ENCODE measurements at regions not wholly inside any gene's neighbourhood (a gene's known extent, or its start where the extent isn't known, plus 50 kb on each side); places are given as distances from the start of the nearest gene placed in this dataset.

DNA sequence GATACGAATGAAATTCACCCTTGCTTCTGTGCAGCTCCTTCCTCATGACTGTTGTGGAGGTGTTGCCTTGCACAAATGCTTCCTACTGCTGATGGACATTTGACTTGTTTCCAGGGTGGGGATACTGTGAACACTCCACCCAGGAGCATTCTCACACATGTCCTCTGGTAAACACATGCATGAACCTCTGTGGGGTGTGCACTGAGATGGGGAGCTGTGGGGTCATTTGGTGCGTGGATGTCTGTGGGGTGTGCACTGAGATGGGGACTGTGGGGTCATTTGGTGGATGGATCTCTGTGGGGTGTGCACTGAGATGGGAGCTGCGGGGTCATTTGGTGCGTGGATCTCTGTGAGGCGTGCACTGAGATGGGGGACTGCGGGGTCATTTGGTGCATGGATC lies 72.9 kb upstream of the IRX4 start:
- TF ChIP-seq, protein P1, sequence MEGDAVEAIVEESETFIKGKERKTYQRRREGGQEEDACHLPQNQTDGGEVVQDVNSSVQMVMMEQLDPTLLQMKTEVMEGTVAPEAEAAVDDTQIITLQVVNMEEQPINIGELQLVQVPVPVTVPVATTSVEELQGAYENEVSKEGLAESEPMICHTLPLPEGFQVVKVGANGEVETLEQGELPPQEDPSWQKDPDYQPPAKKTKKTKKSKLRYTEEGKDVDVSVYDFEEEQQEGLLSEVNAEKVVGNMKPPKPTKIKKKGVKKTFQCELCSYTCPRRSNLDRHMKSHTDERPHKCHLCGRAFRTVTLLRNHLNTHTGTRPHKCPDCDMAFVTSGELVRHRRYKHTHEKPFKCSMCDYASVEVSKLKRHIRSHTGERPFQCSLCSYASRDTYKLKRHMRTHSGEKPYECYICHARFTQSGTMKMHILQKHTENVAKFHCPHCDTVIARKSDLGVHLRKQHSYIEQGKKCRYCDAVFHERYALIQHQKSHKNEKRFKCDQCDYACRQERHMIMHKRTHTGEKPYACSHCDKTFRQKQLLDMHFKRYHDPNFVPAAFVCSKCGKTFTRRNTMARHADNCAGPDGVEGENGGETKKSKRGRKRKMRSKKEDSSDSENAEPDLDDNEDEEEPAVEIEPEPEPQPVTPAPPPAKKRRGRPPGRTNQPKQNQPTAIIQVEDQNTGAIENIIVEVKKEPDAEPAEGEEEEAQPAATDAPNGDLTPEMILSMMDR (IDR thresholded peaks at IDR 0.05; ENCODE audit: low read length): no peak
- no peak for TF ChIP-seq EZH2 (IDR thresholded peaks at IDR 0.05; ENCODE audit: borderline replicate concordance, low read length)

Data from OCI-LY1 (cell line).